ENCODE measurements at regions not wholly inside any gene's neighbourhood (a gene's known extent, or its start where the extent isn't known, plus 50 kb on each side); places are given as distances from the start of the nearest gene placed in this dataset.
"Not testable (repeated sequence)": the region's sequence is repeated elsewhere in the genome, so short reads cannot be mapped to it uniquely, and the experiment has no call there.

DNA sequence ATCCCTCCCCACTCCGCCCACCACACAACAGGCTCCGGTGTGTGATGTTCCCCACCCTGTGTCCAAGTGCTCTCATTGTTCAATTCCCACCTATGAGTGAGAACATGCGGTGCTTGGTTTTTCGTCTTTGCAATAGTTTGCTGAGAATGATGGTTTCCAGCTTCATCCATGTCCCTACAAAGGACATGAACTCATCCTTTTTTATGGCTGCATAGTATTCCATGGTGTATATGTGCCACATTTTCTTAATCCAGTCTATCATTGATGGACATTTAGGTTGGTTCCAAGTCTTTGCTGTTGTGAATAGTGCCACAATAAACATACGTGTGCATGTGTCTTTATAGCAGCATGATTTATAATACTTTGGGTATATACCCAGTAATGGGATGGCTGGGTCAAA is 81.0 kb upstream of the TINAGL1 start:
- not testable (repeated sequence) for TF ChIP-seq EP300, POLR2AphosphoS5 (IDR thresholded peaks at IDR 0.05)
- TF ChIP-seq, protein P1, sequence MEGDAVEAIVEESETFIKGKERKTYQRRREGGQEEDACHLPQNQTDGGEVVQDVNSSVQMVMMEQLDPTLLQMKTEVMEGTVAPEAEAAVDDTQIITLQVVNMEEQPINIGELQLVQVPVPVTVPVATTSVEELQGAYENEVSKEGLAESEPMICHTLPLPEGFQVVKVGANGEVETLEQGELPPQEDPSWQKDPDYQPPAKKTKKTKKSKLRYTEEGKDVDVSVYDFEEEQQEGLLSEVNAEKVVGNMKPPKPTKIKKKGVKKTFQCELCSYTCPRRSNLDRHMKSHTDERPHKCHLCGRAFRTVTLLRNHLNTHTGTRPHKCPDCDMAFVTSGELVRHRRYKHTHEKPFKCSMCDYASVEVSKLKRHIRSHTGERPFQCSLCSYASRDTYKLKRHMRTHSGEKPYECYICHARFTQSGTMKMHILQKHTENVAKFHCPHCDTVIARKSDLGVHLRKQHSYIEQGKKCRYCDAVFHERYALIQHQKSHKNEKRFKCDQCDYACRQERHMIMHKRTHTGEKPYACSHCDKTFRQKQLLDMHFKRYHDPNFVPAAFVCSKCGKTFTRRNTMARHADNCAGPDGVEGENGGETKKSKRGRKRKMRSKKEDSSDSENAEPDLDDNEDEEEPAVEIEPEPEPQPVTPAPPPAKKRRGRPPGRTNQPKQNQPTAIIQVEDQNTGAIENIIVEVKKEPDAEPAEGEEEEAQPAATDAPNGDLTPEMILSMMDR (IDR thresholded peaks at IDR 0.05), result not testable (repeated sequence)

Measured in stomach (tissue), 4 donors.